ENCODE measurements at regions not wholly inside any gene's neighbourhood (a gene's known extent, or its start where the extent isn't known, plus 50 kb on each side); places are given as distances from the start of the nearest gene placed in this dataset.

- no peak for TF ChIP-seq CTCF (IDR thresholded peaks at IDR 0.05; ENCODE audit: low read depth, low read length, poor library complexity, severe bottlenecking)
- no peak for TF ChIP-seq EZH2phosphoT487 (IDR thresholded peaks at IDR 0.05; ENCODE audit: borderline replicate concordance, low read length)
These were observed 50.8 kb upstream of the BOLA1 start for GRCh38 chr1:149848340-149849110.

All from DOHH2 (cell line).